RPMI7951 (cell line): ENCODE measurements at regions not wholly inside any gene's neighbourhood (a gene's known extent, or its start where the extent isn't known, plus 50 kb on each side); places are given as distances from the start of the nearest gene placed in this dataset.

Source experiments
- DNase-seq: peaks from one replicate; pipeline ENCODE4 v3.0.0-alpha.2; 2012; ENCODE audit warnings: low read depth

- DNase-seq: no peak
These were observed 292.7 kb downstream of the IRX1 start for GRCh38 chr5:3888310-3888709.

GRCh38 chr5:3889412-3890142 is 293.9 kb downstream of the IRX1 start:
- no peak for DNase-seq

- no peak for DNase-seq
These were observed 295.5 kb downstream of the IRX1 start for GRCh38 chr5:3891113-3891512.

- no peak for DNase-seq
These were observed 297.9 kb downstream of the IRX1 start for GRCh38 chr5:3893527-3893926.

- DNase-seq: no peak
These were observed 298.3 kb downstream of the IRX1 start for GRCh38 chr5:3893975-3894374.

GRCh38 chr5:3896098-3896497 is 300.5 kb downstream of the IRX1 start:
- no peak for DNase-seq

- DNase-seq: no peak
These were observed 303.5 kb downstream of the IRX1 start for GRCh38 chr5:3899093-3899492.

GRCh38 chr5:3904584-3904983 is 309.0 kb downstream of the IRX1 start:
- no peak for DNase-seq

GRCh38 chr5:3905031-3905430 is 309.4 kb downstream of the IRX1 start:
- no peak for DNase-seq

GRCh38 chr5:3905521-3905920 is 309.9 kb downstream of the IRX1 start:
- no peak for DNase-seq

GRCh38 chr5:3911111-3911510 is 315.5 kb downstream of the IRX1 start:
- no peak for DNase-seq

GRCh38 chr5:3911773-3912172 is 316.1 kb downstream of the IRX1 start:
- no peak for DNase-seq

GRCh38 chr5:3912790-3913189 is 317.2 kb downstream of the IRX1 start:
- no peak for DNase-seq

GRCh38 chr5:3913279-3913678 is 317.6 kb downstream of the IRX1 start:
- no peak for DNase-seq

- no peak for DNase-seq
These were observed 329.4 kb downstream of the IRX1 start for GRCh38 chr5:3925022-3925421.

GRCh38 chr5:3925935-3926334 is 330.3 kb downstream of the IRX1 start:
- DNase-seq: no peak

GRCh38 chr5:3929799-3930198 is 334.2 kb downstream of the IRX1 start:
- no peak for DNase-seq

- no peak for DNase-seq
These were observed 336.3 kb downstream of the IRX1 start for GRCh38 chr5:3931976-3932375.

GRCh38 chr5:3933536-3933935 is 337.9 kb downstream of the IRX1 start:
- no peak for DNase-seq

GRCh38 chr5:3933966-3934365 is 338.3 kb downstream of the IRX1 start:
- no peak for DNase-seq

GRCh38 chr5:3943859-3944258 is 348.2 kb downstream of the IRX1 start:
- DNase-seq: no peak

- DNase-seq: no peak
These were observed 349.3 kb downstream of the IRX1 start for GRCh38 chr5:3944930-3945329.

- no peak for DNase-seq
These were observed 353.2 kb downstream of the IRX1 start for GRCh38 chr5:3948838-3949237.

GRCh38 chr5:3954199-3954598 is 358.6 kb downstream of the IRX1 start:
- no peak for DNase-seq
